H9 (cell line): ENCODE measurements at regions not wholly inside any gene's neighbourhood (a gene's known extent, or its start where the extent isn't known, plus 50 kb on each side); places are given as distances from the start of the nearest gene placed in this dataset.

ENCODE experiments used
- DNase-seq: peaks from one replicate; pipeline ENCODE4 v3.0.0-alpha.2; 2017
- H2AFZ ChIP-seq: one replicate; pipeline ENCODE4 v1.6.1; 2013; ENCODE audit warnings: mild to moderate bottlenecking, low read length, control low read depth, moderate library complexity
- H2AK5ac ChIP-seq: 2 replicates; pipeline ENCODE4 v1.6.1; 2013; ENCODE audit warnings: low read length, control low read depth, mixed read lengths; ENCODE audit not compliant: insufficient read length
- H2BK120ac ChIP-seq: one replicate; pipeline ENCODE4 v1.6.1; 2013; ENCODE audit warnings: low read depth, mild to moderate bottlenecking, low read length, control low read depth, inconsistent platforms; ENCODE audit not compliant: poor library complexity, severe bottlenecking
- H2BK12ac ChIP-seq: 2 replicates; pipeline ENCODE4 v1.6.1; 2013; ENCODE audit warnings: low read length, control low read depth, mixed read lengths, low read depth; ENCODE audit not compliant: insufficient read length
- H2BK15ac ChIP-seq: 2 replicates; pipeline ENCODE4 v1.6.1; 2013; ENCODE audit warnings: low read depth, low read length, control low read depth
- H2BK20ac ChIP-seq: one replicate; pipeline ENCODE4 v1.6.1; 2013; ENCODE audit warnings: low read depth, mild to moderate bottlenecking, low read length, control low read depth, inconsistent platforms; ENCODE audit not compliant: poor library complexity, severe bottlenecking
- H2BK5ac ChIP-seq: 2 replicates; pipeline ENCODE4 v1.6.1; 2013; ENCODE audit warnings: low read length, control low read depth, mixed read lengths; ENCODE audit not compliant: insufficient read length
- H3K14ac ChIP-seq: 2 replicates; pipeline ENCODE4 v1.6.1; 2013; ENCODE audit warnings: low read length, control low read depth; ENCODE audit not compliant: insufficient read depth
- H3K18ac ChIP-seq: 2 replicates; pipeline ENCODE4 v1.6.1; 2013; ENCODE audit warnings: low read depth, mild to moderate bottlenecking, mixed read lengths, low read length, control low read depth; ENCODE audit not compliant: insufficient read length
- H3K23ac ChIP-seq: 2 replicates; pipeline ENCODE4 v1.6.1; 2013; ENCODE audit warnings: low read length, control low read depth, mixed read lengths, low read depth; ENCODE audit not compliant: insufficient read length
- H3K23me2 ChIP-seq: 2 replicates; pipeline ENCODE4 v1.6.1; 2013; ENCODE audit warnings: low read depth, mild to moderate bottlenecking, mixed read lengths, low read length, control low read depth; ENCODE audit not compliant: insufficient read length, poor library complexity, severe bottlenecking
- H3K27ac ChIP-seq: 2 replicates; pipeline ENCODE4 v1.5.1; 2013; ENCODE audit warnings: low read length, control low read depth, mixed read lengths, low read depth; ENCODE audit not compliant: insufficient read length
- H3K27me3 ChIP-seq: 2 replicates; pipeline ENCODE4 v1.6.1; 2013; ENCODE audit warnings: low read length, control low read depth, inconsistent platforms; ENCODE audit not compliant: insufficient read depth
- H3K4ac ChIP-seq: 2 replicates; pipeline ENCODE4 v1.6.1; 2013; ENCODE audit warnings: low read depth, mild to moderate bottlenecking, control low read depth, inconsistent platforms, low read length, moderate library complexity
- H3K4me1 ChIP-seq: 2 replicates; pipeline ENCODE4 v1.6.1; 2013; ENCODE audit warnings: low read length, control low read depth, inconsistent platforms; ENCODE audit not compliant: insufficient read depth
- H3K4me2 ChIP-seq: 2 replicates; pipeline ENCODE4 v1.6.1; 2013; ENCODE audit warnings: low read length, control low read depth, mixed read lengths; ENCODE audit not compliant: insufficient read length, insufficient read depth
- H3K56ac ChIP-seq: 2 replicates; pipeline ENCODE4 v1.6.1; 2013; ENCODE audit warnings: low read depth, mild to moderate bottlenecking, mixed read lengths, low read length, control low read depth; ENCODE audit not compliant: insufficient read length
- H3K79me1 ChIP-seq: 2 replicates; pipeline ENCODE4 v1.6.1; 2013; ENCODE audit warnings: low read depth, mild to moderate bottlenecking, moderate library complexity, low read length, control low read depth, inconsistent platforms; ENCODE audit not compliant: insufficient read depth, poor library complexity, severe bottlenecking
- H3K79me2 ChIP-seq: 2 replicates; pipeline ENCODE4 v1.6.1; 2013; ENCODE audit warnings: low read length, control low read depth, inconsistent platforms; ENCODE audit not compliant: insufficient read depth
- H3K9ac ChIP-seq: 2 replicates; pipeline ENCODE4 v1.6.1; 2013; ENCODE audit warnings: low read length, control low read depth, mixed read lengths; ENCODE audit not compliant: insufficient read length; ENCODE audit errors: extremely low read depth
- H3K9me3 ChIP-seq: one replicate; pipeline ENCODE4 v1.6.1; 2013; ENCODE audit warnings: low read depth, low read length, inconsistent platforms; ENCODE audit not compliant: control insufficient read depth
- H3T11ph ChIP-seq: one replicate; pipeline ENCODE4 v1.6.1; 2013; ENCODE audit warnings: mild to moderate bottlenecking, low read length, control low read depth, inconsistent platforms
- H4K20me1 ChIP-seq: one replicate; pipeline ENCODE4 v1.6.1; 2013; ENCODE audit not compliant: control insufficient read depth, insufficient read length, insufficient read depth
- H4K5ac ChIP-seq: 2 replicates; pipeline ENCODE4 v1.6.1; 2013; ENCODE audit warnings: low read depth, mild to moderate bottlenecking, mixed read lengths, low read length, control low read depth; ENCODE audit not compliant: insufficient read length
- H4K8ac ChIP-seq: replicated peaks from 2 replicates; pipeline ENCODE4 v1.6.1; 2013; ENCODE audit warnings: low read length, control low read depth, mixed read lengths, low read depth; ENCODE audit not compliant: insufficient read length
- H4K91ac ChIP-seq: 2 replicates; pipeline ENCODE4 v1.6.1; 2013; ENCODE audit warnings: low read depth, mild to moderate bottlenecking, moderate library complexity, mixed read lengths, low read length, control low read depth; ENCODE audit not compliant: insufficient read length
- H3K27ac Mint-ChIP-seq, 3 experiments: 2 replicates in 2 of 3; 3 replicates in 1 of 3; pipeline ENCODE4 v1.8.0; 2020 to 2021; ENCODE audit warnings: mixed read lengths in 3 of 3, mild to moderate bottlenecking in 1 of 3, moderate library complexity in 1 of 3
- H3K27me3 Mint-ChIP-seq: 2 replicates; pipeline ENCODE4 v1.8.0; 2021; ENCODE audit warnings: low read depth, mild to moderate bottlenecking, moderate library complexity, mixed read lengths
- H3K36me3 Mint-ChIP-seq, 3 experiments: 2 replicates in 2 of 3; 3 replicates in 1 of 3; pipeline ENCODE4 v1.8.0; 2020 to 2021; ENCODE audit warnings: low read depth in 3 of 3, mixed read lengths in 3 of 3; ENCODE audit not compliant: insufficient read depth in 1 of 3
- H3K4me1 Mint-ChIP-seq, 2 experiments: 2 replicates each; pipeline ENCODE4 v1.8.0; 2020; ENCODE audit warnings: mixed read lengths in 2 of 2
- H3K4me3 Mint-ChIP-seq, 2 experiments: 2 replicates in 1 of 2; 3 replicates in 1 of 2; pipeline ENCODE4 v1.8.0; 2020 to 2021; ENCODE audit warnings: mild to moderate bottlenecking in 2 of 2, mixed read lengths in 2 of 2, moderate library complexity in 1 of 2
- H3K9me3 Mint-ChIP-seq, 2 experiments: 2 replicates in 1 of 2; 3 replicates in 1 of 2; pipeline ENCODE4 v1.8.0; 2020; ENCODE audit warnings: mild to moderate bottlenecking in 2 of 2, mixed read lengths in 2 of 2, moderate library complexity in 1 of 2
- WGBS: extraction: QIAGEN DNeasy Blood & Tissue Kit; methylation state at CpG from one replicate; pipeline ENCODE4 v1.1.7; 2013; ENCODE audit warnings: missing lambda C conversion rate, low lambda C conversion rate, mixed read lengths; ENCODE audit not compliant: insufficient read length; ENCODE audit errors: extremely low coverage; 5-methylcytosine and 5-hydroxymethylcytosine counted together
- TF ChIP-seq, protein P1 (sequence below): fragments of 200-600 bp; sonication (generic); conservative IDR thresholded peaks from 3 replicates; pipeline ENCODE4 v1.8.0; 2021; ENCODE audit warnings: antibody characterized with exemption, mild to moderate bottlenecking

DNA sequence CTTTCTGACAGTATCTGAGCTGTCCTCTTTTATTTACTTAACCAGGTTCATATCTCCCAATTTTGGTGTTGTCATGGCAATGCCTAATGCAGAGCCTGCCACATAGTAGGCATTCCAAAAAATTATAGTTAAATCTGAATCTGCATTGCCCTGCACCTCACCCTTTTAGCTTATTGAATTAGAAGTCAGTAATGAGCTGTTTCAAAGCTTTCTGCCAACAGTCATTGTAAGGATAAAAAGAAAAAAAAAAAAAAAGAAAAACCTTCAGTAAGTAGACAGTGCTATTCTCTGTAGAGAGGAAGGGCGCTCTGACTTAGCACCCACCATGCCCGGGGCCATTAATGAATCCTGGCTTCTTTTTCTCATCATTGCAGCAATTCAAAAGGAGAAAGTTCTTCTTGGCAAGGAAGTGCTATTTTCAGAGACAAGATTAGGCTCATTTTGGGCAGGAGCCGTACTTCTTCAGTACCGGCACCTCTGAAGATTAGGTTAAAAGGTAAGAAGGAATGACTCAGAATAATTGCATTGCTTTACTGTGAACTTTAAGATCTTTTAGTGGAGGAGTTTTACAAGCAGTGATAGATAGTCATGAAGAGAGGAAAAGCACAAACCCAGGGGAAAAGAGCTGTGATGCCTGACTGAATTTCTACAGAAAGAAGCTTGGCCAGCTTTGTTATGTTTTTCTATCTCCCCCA lies 2041.2 kb upstream of the PIK3C3 start:
- Histone ChIP-seq H4K8ac (no peak overlapping the region), H3K4ac (no peak overlapping the region), H3K18ac (no peak overlapping the region), H3K23ac (no peak overlapping the region), H3K79me1 (no peaks in the 10 kb centered on the region), H3K14ac (peak overlapping the region; percentile 33; the same call in 1 of the 2 replicates), H3K4me2 (no peak overlapping the region), H4K20me1 (no peaks in the 10 kb centered on the region), H4K91ac (no peak overlapping the region), H3K56ac (no peak overlapping the region), H3K27me3 (no peaks in the 10 kb centered on the region), H2AFZ (no peak overlapping the region), H3K4me1 (no peaks in the 10 kb centered on the region), H3K9ac (no peak overlapping the region), H3K79me2 (no peaks in the 10 kb centered on the region), H3T11ph (no peak overlapping the region), H4K5ac (no peak overlapping the region), H2BK120ac (no peak overlapping the region), H3K23me2 (no peaks in the 10 kb centered on the region), H2BK20ac (no peak overlapping the region), H3K27ac (no peak overlapping the region), H2AK5ac (no peak overlapping the region), H2BK15ac (no peak overlapping the region), H2BK5ac (no peak overlapping the region), H3K9me3 (no peaks in the 10 kb centered on the region), H2BK12ac (no peak overlapping the region)
- TF ChIP-seq, protein P1, sequence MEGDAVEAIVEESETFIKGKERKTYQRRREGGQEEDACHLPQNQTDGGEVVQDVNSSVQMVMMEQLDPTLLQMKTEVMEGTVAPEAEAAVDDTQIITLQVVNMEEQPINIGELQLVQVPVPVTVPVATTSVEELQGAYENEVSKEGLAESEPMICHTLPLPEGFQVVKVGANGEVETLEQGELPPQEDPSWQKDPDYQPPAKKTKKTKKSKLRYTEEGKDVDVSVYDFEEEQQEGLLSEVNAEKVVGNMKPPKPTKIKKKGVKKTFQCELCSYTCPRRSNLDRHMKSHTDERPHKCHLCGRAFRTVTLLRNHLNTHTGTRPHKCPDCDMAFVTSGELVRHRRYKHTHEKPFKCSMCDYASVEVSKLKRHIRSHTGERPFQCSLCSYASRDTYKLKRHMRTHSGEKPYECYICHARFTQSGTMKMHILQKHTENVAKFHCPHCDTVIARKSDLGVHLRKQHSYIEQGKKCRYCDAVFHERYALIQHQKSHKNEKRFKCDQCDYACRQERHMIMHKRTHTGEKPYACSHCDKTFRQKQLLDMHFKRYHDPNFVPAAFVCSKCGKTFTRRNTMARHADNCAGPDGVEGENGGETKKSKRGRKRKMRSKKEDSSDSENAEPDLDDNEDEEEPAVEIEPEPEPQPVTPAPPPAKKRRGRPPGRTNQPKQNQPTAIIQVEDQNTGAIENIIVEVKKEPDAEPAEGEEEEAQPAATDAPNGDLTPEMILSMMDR: no peak
- no peak for DNase-seq
- H3K27ac Mint-ChIP-seq: no peak overlapping the region
- WGBS: no CpG with 5 or more reads among the region's 4 CpGs
- H3K4me1 Mint-ChIP-seq: peaks cover 3 to 7% of the 10 kb centered on the region in 2 experiments; a peak in 3 of 4 replicates
- peaks cover 0 to 16% (median 5%) of the 10 kb centered on the region in 3 experiments; a peak in 4 of 7 replicates for H3K36me3 Mint-ChIP-seq
- H3K4me3 Mint-ChIP-seq: no peak overlapping the region
- H3K27me3 Mint-ChIP-seq: no peaks in the 10 kb centered on the region
- peaks cover 12 to 13% of the 10 kb centered on the region in 2 experiments; a peak in 4 of 5 replicates for H3K9me3 Mint-ChIP-seq
